GM18909 (cell line): ENCODE measurements at regions not wholly inside any gene's neighbourhood (a gene's known extent, or its start where the extent isn't known, plus 50 kb on each side); places are given as distances from the start of the nearest gene placed in this dataset.
A peak's percentile ranks its signal among the peaks of the same experiment; 100 is the strongest.

Experiments used
- ATAC-seq: cut with Tn5 transposase; IDR thresholded peaks from one replicate; pipeline ENCODE4 v1.9.1; 2021; ENCODE audit warnings: mild to moderate bottlenecking; ENCODE audit not compliant: unreplicated experiment, poor library complexity

GRCh38 chr2:220185766-220186305 is 558.4 kb downstream of the SLC4A3 start:
- no peak for ATAC-seq

- peak; percentile 84 for ATAC-seq
Measured at GRCh38 chr2:220188031-220188430, 560.6 kb downstream of the SLC4A3 start.

GRCh38 chr2:220191031-220191430 is 563.6 kb downstream of the SLC4A3 start:
- ATAC-seq, result no peak

DNA sequence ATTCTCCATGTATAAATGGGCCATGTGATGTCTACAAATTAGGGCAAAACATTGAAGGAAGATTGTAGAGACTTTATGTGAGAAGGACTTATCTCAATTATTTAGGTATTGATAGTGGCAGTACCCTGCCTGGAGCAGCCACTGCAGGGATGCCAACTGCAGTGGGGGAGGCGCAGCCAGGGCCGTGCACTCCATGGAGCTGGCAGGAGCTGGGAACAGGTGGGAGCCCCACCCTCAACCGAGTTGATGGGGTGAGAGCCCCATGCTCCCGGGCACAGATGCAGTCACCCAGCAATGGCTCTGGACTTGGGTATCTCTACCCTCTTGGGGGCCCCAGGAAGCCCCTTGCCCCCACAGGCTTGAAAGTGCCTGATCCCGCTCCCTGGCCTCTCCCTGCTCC is 564.3 kb downstream of the SLC4A3 start:
- ATAC-seq, result no peak

DNA sequence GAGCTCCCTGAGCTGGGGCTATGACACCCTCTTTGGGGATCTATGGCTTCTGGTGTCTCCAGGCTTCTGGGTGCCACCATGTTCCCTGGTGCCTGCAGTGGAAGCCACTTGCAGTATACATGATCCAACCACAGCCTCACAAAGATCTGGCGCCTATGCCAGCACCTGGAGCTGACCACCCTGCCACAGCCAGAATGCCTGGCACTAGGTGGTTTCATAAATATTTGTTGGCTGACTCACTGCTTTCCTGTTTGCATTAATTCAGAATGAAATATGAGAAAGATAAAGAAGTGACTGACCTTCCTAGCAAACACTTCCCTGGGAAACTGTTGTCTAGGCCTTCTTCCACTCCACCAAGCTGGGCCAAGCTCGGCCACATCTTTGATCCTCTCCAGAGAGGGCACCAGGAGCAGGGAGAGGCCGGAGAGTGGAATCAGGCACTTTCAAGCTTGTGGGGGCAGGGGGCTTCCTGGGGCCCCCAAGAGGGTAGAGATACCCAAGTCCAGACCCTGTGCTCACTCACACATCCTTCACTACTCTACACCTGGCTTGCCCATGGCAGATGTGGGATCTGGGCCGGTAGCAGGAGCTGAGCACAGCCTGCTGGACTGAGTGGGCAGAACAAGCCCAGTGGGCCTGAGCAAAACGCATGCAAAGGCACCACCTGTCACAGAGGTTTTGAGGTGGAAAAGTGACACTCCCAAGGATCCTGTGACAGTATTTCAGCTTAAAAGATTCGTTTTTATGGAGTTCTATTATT is 565.7 kb downstream of the SLC4A3 start:
- no peak for ATAC-seq

- ATAC-seq, result no peak
Measured at GRCh38 chr2:220194630-220195584, 567.5 kb downstream of the SLC4A3 start.

- no peak for ATAC-seq
Measured at GRCh38 chr2:220198896-220199295, 571.5 kb downstream of the SLC4A3 start.

DNA sequence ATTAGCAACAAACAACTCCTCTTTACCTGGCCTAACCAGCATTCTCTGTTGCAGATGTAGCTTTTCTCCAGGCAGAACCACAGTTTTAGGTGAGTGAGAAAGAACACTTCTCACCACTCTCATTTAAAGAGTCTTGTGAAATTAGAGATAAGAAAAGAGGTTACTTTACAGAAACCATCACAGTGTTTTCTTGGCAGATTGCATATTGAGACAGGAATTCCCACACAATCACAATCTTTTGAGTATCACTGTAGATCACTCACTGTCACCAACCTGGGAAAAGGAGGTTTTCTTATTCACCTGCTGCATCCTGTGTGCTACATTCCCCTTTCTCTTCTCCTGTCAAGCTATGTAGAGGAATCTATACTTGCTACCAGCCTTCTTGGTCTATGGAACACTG is 574.6 kb downstream of the SLC4A3 start:
- no peak for ATAC-seq

DNA sequence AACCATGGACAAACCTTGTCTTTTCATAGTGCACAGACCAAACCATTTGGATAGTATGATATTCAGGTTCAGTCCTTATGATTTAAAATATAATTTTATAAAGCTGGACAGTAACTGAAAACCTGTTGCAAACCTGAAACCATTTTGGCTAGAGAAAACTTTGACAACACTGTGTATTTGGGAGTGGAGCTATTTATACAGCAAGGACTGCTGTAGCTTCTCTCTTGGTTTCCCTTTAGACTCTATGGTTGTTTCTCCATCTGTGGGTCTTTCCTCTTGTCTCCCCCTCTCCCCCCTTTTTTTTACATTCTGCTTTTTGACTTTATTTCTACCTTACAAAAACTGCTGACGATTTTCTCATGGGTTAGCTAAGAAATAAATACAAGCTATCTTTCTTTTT is 581.7 kb downstream of the SLC4A3 start:
- no peak for ATAC-seq

- no peak for ATAC-seq
Measured at GRCh38 chr2:220209751-220210150, 582.3 kb downstream of the SLC4A3 start.

- ATAC-seq, result no peak
Measured at GRCh38 chr2:220212296-220213080, 585.1 kb downstream of the SLC4A3 start.

DNA sequence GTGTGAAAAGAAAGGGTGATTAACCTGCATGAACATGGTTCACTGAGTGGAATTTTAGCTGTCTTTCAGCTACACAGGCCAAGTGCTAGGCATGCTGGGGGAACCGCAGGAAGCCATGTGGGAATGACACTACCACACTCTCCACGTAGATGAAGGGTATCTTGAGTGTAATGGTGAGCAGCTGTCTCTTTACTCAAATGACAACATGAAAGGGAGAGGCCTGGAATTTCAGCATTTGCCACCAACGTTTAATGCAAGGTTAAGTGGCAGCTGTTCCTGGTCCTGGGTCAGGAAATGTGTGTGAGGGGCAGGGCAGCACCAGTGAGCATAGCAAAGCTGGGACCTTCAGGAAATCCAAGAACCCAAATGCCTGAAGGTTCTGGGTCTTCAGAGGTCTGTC is 588.4 kb downstream of the SLC4A3 start:
- no peak for ATAC-seq

DNA sequence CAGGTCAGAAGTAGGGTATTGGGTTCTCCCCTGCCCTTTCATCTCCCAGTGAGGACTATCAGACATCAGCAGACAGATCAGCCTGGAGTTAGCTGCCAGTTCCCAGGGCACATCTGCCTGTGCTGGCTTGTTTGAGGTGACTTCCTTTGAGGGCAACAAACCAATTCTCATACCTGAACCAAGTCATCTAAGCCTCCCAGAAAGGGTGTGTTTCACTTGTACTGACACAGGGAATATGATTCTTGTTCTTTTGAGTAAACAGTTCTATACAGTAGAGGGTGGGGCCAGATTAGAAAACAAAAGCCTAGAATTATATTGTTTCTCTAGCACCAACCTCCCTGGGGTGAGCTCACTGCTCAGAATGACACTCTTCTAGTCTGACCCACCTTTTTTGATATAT is 591.9 kb downstream of the SLC4A3 start:
- ATAC-seq, result no peak

DNA sequence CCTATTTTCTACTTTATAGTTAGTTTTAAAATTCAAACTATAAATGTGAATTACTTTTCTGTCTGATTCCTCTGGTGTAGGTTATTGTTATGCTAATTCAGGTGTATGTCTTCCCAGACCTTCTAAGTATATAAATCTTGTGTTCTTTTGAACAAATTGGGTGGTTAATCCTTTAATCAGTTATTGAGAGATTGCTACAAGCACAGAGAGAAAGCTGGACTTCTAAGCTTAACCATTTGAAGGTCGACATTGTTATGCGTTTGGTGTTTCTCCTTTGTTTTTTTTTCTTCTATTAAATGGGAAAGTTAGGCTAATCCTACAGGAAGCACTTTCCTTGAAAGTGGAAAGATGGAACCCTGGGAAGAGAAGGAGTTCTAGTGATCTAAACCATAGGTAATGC is 592.6 kb downstream of the SLC4A3 start:
- ATAC-seq, result no peak

DNA sequence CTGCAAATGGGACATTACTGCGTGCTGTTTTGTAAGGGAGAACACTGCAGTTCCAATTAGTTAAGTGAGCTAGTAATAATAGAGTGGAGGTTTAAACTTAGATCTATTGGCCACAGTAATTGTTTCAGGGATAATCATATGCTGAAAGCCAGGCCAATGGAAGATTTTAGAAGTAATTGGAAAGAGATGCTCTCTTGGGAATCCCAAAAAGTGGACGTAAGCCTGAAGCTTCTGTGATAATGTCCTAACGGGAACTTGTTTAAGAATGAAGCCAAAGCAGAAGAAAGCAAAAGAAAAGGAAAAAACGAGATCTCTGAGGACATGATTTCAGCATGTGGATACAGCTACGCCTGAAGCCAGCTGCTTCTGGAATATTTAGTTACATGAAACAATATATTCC is 594.6 kb downstream of the SLC4A3 start:
- no peak for ATAC-seq

- no peak for ATAC-seq
Measured at GRCh38 chr2:220224691-220225543, 597.5 kb downstream of the SLC4A3 start.

- no peak for ATAC-seq
Measured at GRCh38 chr2:220226076-220226475, 598.6 kb downstream of the SLC4A3 start.

GRCh38 chr2:220226546-220226945 is 599.1 kb downstream of the SLC4A3 start:
- no peak for ATAC-seq

- ATAC-seq, result no peak
Measured at GRCh38 chr2:220227266-220227920, 600.0 kb downstream of the SLC4A3 start.
